Thyroid gland (tissue), 4 donors: ENCODE measurements at regions not wholly inside any gene's neighbourhood (a gene's known extent, or its start where the extent isn't known, plus 50 kb on each side); places are given as distances from the start of the nearest gene placed in this dataset.

Experiments
- CTCF ChIP-seq, 6 experiments: fragments of 200-600 bp in 3 of 6; fragments of 450-650 bp in 3 of 6; sonication (generic) in 3 of 6; IDR thresholded peaks; one replicate each; pipeline ENCODE4 v1.5.1; 2016 to 2019; ENCODE audit warnings: antibody characterized with exemption in 6 of 6, mild to moderate bottlenecking in 2 of 6, inconsistent platforms in 1 of 6, moderate library complexity in 1 of 6
- POLR2A ChIP-seq, 2 donors: fragments of 450-650 bp; IDR thresholded peaks; one replicate each; pipeline ENCODE4 v1.6.1; 2017; ENCODE audit warnings: antibody characterized with exemption in 2 of 2, mild to moderate bottlenecking in 2 of 2, moderate library complexity in 1 of 2

GRCh38 chr12:18897823-18898222 lies 159.9 kb downstream of the CAPZA3 start:
- TF ChIP-seq CTCF (IDR thresholded peaks at IDR 0.05) (no peak), POLR2A (IDR thresholded peaks at IDR 0.05) (no peak)
